T-helper 9 cell (primary cell): ENCODE measurements at regions not wholly inside any gene's neighbourhood (a gene's known extent, or its start where the extent isn't known, plus 50 kb on each side); places are given as distances from the start of the nearest gene placed in this dataset.

ENCODE experiments used
- DNase-seq: peaks from one replicate; pipeline ENCODE4 v3.0.0-alpha.2; 2020

GRCh38 chr5:104241046-104241445 is 678.5 kb upstream of the NUDT12 start:
- DNase-seq: no peak

GRCh38 chr5:104237586-104237985 is 675.0 kb upstream of the NUDT12 start:
- no peak for DNase-seq

- no peak for DNase-seq
These were observed 661.5 kb upstream of the NUDT12 start for GRCh38 chr5:104223885-104224773.

- DNase-seq: no peak
These were observed 655.6 kb upstream of the NUDT12 start for GRCh38 chr5:104218200-104218599.

GRCh38 chr5:104213216-104213615 is 650.6 kb upstream of the NUDT12 start:
- no peak for DNase-seq

GRCh38 chr5:104199771-104200170 is 637.2 kb upstream of the NUDT12 start:
- no peak for DNase-seq

- no peak for DNase-seq
These were observed 635.6 kb upstream of the NUDT12 start for GRCh38 chr5:104198156-104198555.

GRCh38 chr5:104189909-104190308 is 627.3 kb upstream of the NUDT12 start:
- DNase-seq: no peak

- no peak for DNase-seq
These were observed 626.4 kb upstream of the NUDT12 start for GRCh38 chr5:104189031-104189430.

- no peak for DNase-seq
These were observed 625.1 kb upstream of the NUDT12 start for GRCh38 chr5:104187656-104188055.

GRCh38 chr5:104186510-104186909 is 623.9 kb upstream of the NUDT12 start:
- DNase-seq: no peak

- no peak for DNase-seq
These were observed 623.5 kb upstream of the NUDT12 start for GRCh38 chr5:104186100-104186499.

- no peak for DNase-seq
These were observed 621.7 kb upstream of the NUDT12 start for GRCh38 chr5:104184264-104184663.

- DNase-seq: no peak
These were observed 616.4 kb upstream of the NUDT12 start for GRCh38 chr5:104178829-104179456.

GRCh38 chr5:104178066-104178465 is 615.5 kb upstream of the NUDT12 start:
- DNase-seq: no peak

GRCh38 chr5:104177651-104178050 is 615.1 kb upstream of the NUDT12 start:
- no peak for DNase-seq

- no peak for DNase-seq
These were observed 610.4 kb upstream of the NUDT12 start for GRCh38 chr5:104172976-104173375.

GRCh38 chr5:104171958-104172690 is 609.5 kb upstream of the NUDT12 start:
- DNase-seq: no peak

- DNase-seq: no peak
These were observed 608.3 kb upstream of the NUDT12 start for GRCh38 chr5:104170926-104171325.

- no peak for DNase-seq
These were observed 584.1 kb upstream of the NUDT12 start for GRCh38 chr5:104146652-104147051.

GRCh38 chr5:104139840-104140239 is 577.3 kb upstream of the NUDT12 start:
- no peak for DNase-seq

GRCh38 chr5:104130320-104130719 is 567.7 kb upstream of the NUDT12 start:
- no peak for DNase-seq

- no peak for DNase-seq
These were observed 565.8 kb upstream of the NUDT12 start for GRCh38 chr5:104128348-104128747.

GRCh38 chr5:104126980-104127379 is 564.4 kb upstream of the NUDT12 start:
- no peak for DNase-seq
